ENCODE measurements at regions not wholly inside any gene's neighbourhood (a gene's known extent, or its start where the extent isn't known, plus 50 kb on each side); places are given as distances from the start of the nearest gene placed in this dataset.

DNA sequence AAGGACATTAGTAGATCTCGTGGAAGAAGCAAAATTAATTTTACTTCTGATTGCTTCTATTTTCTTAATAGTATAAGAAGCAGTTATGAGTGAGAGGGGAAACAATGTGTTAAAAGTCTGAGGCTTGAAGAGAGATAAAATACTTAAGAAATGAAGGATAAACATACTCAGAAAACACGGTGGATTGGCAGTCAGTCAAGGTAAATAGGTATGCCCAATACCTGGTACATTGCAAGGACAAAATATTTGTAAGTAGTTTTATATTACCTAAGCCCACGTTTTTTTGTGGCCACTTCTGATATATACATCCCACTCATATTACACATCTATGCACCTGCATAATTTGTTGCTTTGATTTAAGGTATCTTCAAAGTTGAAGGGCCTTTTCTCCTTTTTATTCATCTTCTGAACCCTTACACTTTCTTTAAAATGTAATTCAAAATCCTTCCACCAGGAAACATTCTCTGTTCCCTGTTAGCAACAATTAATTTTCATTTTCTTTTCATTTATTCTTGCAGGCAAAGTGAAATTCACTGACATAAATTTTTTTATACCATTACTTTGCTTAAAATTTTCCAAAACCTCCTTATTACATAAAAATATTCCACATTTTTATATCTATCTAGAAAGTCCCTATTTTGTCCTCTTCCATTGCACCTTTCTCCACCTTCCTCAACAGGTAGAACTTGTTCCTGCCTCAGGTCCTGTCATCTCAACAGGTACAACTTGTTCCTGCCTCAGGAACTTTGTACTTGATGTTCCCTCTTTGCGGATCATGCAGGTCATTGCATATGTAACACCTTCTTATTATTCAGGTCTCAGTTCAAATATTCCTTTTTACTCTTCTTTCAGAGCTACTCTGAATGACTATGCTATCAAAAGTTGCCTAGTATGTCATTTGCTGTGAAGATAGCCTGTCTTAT, 755.7 kb upstream of the ALCAM start (continued):
- TF ChIP-seq TAF7 (optimal IDR thresholded peaks at IDR 0.05; ENCODE audit: borderline replicate concordance, low read depth, low read length): no peak
- no peak for TF ChIP-seq SP1 (IDR thresholded peaks at IDR 0.05; ENCODE audit: low read depth, low read length)
- no peak for TF ChIP-seq POLR2AphosphoS5 (IDR thresholded peaks at IDR 0.05; ENCODE audit: low read depth, low read length)
- no peak for TF ChIP-seq SP2 (IDR thresholded peaks at IDR 0.05; ENCODE audit: low read length)
- no peak for TF ChIP-seq ATF3 (IDR thresholded peaks at IDR 0.05; ENCODE audit: insufficient read depth, low read depth, low read length)
- TF ChIP-seq E2F6 (IDR thresholded peaks at IDR 0.05): no peak
